Right renal pelvis (tissue), 4 donors: ENCODE measurements at regions not wholly inside any gene's neighbourhood (a gene's known extent, or its start where the extent isn't known, plus 50 kb on each side); places are given as distances from the start of the nearest gene placed in this dataset.

Experiments
- DNase-seq, 4 donors: peaks; one replicate each; pipeline ENCODE4 v3.0.0-alpha.2; 2013; ENCODE audit warnings: low read depth in 4 of 4, low spot score in 3 of 4, missing footprints in 1 of 4

- DNase-seq, result no peak
These were observed 117.1 kb downstream of the ZFP36L2 start for GRCh38 chr2:43109261-43109743.

DNA sequence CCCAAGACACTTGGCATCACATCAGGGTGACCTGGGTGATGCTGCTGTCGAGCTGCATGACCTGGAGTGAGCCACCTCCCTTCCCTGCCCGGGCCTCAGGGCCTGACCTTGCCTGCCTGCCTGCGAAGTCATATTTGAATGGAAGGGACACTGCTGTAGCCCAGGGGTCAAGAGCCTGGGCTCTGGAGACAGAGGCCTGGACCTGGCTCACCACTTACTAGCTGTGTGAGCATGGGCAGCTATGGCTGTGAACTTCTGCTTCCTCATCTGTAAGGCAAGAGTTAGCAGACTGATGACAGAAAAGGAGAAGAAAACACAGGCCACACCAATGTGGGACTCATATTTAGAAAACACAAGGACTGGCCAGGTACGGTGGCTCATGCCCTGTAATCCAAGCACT, 118.7 kb downstream of the ZFP36L2 start:
- DNase-seq, result no peak

DNA sequence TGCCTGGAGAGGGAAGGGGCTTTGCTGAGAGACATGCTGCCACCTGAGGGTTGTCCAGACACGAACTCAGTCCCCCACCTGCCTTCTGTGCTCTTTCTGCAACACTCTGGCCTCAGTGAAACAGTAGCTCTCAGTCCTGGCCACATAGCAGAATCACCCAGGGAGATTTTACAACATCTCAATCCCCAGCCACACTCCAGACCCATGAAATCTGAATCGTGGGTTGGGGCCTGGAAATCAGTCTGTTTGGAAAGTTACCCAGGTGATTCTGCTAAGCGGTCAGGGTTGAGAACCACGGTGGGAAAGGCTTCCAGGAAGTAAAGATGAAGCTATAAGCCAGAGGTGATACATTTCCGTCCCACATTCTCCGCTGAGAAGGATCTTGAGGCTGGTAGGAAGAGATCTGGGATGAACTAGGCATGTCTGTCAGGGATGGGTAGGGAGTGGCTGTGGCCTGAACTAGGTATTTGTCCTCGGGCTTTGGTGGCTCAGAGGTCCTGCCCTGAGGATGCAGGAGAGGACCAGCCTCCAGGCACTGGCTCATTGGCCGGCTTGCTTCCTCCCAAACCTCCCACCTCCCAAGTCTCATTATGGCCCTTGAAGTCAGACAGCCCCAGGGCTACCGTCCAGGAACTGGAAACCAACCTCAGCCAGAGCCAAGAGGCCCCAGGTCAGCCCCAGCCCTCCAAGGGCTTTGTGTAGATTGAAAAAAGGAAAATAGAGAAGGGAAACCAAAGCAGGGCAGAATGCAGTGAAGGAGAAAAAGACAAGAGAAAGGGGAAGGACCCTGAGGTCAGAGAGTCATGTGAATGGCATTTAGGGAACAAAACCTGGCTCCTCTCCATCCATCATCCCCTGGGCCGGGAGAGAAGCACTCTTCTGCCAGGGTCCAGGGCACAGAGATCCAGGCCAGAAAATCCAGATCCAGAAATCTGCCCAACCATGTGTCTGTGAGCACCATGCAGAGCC, 119.6 kb downstream of the ZFP36L2 start:
- DNase-seq, result no peak

GRCh38 chr2:43105586-43106558, 120.5 kb downstream of the ZFP36L2 start:
- DNase-seq, result no peak

DNA sequence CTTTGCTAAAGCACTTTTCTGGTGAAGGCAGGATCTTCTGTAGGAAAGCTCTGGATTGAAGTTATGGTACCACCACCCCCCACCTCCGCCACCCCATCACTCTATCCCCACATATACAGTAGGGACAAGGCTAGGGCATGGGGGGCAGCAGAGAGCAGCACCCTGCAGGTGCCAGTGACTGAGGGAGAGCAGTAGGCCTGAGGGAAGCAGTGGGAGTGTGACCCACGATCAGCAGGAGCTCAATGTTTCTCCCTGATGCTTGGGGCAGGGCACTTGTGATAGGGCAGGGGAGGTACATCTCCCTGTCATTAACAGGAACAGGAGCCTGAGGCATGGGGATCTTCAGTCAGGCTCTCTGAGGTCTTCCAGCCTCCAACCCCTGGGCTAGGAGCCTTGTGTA, 121.6 kb downstream of the ZFP36L2 start:
- DNase-seq, result no peak

DNA sequence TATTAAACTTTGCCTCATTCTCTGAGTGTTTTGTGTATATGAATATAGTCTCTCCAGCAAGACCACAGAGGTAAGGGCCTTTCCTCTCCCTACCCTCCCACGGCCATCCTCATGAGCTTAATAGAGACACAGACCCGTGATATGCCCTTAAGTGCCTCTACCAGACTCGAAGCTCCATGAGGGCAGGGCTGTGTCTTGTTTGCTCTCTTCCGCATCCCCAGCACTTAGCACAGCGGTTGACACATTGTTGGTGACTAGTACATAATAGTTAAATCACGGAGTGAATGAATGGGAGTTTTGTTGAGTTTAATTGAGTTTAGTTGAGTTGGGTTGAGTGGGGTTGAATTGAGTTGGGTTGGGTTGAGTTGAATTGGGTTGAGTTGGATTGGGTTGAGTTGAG, 122.3 kb downstream of the ZFP36L2 start:
- no peak for DNase-seq

- no peak for DNase-seq
These were observed 123.4 kb downstream of the ZFP36L2 start for GRCh38 chr2:43103093-43103404.

DNA sequence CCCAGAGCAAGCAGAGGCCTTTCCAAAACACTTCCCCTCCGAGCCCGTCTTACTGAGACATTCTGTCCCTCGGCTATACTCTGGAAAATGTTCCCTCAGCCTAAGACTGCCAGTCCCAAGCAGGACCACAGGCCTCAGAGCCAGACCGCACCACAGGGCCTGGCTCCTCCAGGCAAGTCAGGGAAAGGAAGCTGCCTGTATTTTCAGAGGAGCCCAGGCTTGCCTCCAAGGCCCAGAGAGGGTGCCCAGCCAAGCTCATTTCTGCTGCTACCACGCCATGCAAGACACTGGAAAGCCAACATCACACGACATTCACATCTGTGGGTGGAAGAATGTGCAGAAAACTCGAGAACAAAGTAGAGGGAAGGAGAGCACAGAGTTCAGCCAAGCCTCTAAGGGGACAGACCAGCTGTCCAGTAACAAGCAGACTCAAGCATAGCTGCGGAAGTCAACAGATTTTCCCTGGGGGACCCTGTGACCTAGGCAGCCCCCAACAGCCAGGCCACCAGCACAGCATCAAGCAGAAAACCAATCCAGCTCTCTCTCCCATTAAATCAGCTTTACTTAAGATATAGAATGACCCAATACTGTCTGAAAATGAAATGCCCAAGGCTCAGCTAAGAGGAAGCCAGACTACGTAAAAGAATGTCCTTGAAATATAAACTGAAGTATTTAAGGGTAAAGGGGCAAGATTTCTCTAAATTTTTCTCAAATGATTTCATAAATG, 123.9 kb downstream of the ZFP36L2 start:
- no peak for DNase-seq

DNA sequence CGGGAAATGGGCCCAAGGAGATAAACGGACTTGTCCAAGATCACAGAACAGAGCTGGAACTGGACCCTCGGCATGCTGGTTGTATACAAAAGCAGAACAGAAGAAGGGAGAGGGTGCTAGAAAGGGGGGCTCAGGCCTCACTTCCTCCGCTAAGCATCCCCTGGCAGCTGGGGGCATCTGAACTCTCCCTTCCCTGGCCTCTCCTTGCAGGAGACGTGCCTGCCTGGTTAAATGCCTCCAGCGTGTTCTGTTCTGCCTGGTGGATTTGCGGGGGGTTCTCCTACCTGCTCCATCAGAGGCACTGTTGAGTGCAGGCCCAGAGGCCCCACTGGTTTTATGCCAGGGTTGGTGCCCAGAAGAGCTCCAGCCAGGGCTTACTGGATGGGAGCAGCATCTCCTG, 124.7 kb downstream of the ZFP36L2 start:
- DNase-seq, result no peak

GRCh38 chr2:43100883-43101662, 125.3 kb downstream of the ZFP36L2 start:
- DNase-seq, result peak in 1 of 4 donors; percentile 41

DNA sequence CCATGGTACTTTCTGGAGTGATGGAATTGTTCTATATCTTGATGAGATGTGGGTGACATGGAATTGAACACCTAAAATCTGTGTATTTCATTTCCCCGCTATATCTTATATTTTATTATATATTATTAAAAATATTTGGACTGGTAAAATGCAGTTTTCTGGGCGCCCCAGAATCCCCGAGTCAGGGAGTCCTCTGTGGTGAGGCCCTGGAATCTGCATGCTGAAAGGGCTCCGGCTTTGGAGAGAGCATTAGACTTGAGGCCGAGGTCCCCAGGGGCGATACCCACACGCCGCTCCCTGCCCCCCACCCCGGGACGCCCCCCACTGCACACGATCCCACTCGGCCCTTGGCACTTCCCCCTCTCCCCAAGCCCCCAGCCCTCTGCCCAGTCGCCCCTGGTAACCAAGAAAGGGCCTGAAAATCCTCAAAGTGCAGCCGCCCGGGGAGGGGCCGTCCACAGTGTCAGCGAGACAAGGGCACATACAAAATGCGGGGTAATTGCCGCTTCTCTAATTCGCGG, 126.0 kb downstream of the ZFP36L2 start:
- no peak for DNase-seq

DNA sequence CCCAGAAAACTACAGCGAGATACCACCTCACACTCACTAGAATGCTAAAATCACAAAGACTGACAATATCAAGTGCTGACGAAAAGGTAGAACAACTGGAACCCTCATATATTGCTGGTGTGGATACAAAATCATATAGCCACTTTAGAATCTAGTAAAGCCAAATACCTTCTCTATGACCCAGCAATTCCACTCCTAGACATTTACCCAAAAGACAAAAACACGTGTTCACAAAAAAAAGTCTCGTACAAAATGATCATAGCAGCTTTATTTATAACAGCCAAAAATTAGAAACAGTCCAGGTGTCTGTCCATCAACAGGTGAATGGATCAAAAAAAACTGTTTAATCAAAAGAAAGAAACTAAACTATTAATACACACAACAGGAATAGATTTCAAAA, 126.6 kb downstream of the ZFP36L2 start:
- DNase-seq, result no peak

- no peak for DNase-seq
These were observed 127.9 kb downstream of the ZFP36L2 start for GRCh38 chr2:43098539-43098938.

DNA sequence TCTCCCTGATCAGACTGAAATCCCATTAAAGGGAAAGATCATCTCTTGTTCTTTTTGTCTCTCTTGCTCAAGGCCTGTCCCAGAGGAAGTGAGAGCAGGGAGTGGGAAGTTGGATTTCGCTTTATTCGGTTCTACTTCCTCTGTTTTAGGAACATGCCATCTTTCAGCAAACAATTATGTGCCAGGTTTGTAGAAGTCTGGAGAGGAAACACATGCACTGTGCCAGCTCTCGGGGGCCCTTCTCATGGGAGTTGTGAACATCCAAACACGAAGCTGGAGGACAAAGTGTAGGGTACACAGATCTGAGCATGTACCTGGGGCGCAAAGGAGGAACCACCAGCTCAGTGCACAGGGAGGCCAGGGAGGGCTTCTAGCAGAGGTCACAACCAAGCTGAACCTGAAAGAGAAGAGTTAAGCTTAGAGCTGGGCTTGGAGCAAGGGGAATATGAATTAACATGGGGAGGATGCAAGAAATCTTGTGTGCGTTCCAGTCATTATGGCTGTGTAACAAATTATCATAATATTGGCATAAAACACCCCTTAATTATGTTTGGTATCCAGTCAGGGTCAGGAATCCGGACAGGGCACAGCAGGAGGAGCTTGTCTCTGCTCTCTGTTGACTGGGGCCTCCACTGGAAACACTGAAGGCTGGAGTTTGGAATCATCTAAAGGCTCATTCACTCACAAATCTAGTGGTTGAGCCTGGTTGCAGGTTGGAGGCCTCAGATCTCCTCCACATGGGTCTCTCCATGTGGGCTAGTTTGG, 128.6 kb downstream of the ZFP36L2 start:
- DNase-seq, result no peak

DNA sequence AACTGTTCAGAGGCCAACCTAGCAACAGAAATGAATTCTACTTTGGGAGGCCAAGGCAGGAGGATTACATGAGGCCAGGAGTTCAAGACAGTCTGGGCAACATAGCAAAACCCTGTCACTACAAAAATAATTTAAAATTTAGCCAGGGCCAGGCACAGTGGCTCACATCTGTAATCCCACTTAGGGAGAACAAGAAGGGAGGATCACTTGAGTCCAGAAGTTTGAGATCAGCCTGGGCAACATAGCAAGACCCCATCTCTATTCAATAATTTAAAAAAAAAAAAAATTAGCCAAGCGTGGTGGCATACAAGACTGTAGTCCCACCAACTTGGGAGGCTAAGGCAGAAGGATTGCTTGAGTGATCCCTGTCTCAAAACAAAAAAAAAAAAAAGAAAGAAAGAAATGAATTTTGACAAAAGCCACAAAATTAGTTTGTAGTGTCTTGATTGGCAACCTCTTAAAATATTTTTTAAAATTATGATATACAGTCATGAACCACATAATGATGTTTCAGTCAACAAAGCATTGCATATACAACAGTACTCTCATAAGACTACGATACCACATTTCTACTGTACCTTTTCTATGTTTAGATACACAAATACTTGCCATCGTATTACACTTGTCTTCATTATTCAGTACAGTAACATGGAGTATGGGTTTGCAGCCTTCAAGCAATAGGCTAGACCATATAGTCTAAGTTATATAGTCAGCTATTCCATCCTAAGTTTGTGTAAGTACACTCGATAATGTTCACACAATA, 130.7 kb downstream of the ZFP36L2 start:
- no peak for DNase-seq

- no peak for DNase-seq
These were observed 133.8 kb downstream of the ZFP36L2 start for GRCh38 chr2:43092520-43093179.

DNA sequence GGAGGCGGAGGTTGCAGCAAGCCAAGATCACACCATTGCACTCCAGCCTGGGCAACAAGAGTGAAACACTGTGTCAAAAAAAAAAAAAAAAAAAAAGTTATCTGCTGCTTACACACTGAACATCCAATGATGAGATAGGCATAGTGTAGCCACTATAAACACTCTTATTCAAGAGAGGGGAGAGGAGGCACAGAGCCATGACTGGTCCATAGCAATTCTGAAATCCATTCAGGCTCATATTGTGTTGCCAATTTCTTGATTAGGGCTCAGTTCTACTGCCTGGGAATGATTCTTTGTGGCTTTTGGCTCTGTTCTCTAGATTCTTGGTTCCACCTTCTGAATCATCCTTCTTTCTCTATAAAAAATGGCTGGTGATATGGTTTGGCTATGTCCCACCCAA, 136.1 kb downstream of the ZFP36L2 start:
- no peak for DNase-seq
